Fibroblast of lung (primary cell): ENCODE measurements at regions not wholly inside any gene's neighbourhood (a gene's known extent, or its start where the extent isn't known, plus 50 kb on each side); places are given as distances from the start of the nearest gene placed in this dataset.

Experiments
- DNase-seq, 2 donors: peaks; one replicate each; pipeline versions ENCODE4 v3.0.0 to v3.0.0-alpha.2; 2010; ENCODE audit warnings: low read depth in 2 of 2
- H2AFZ ChIP-seq: 2 replicates; pipeline ENCODE4 v1.5.1; 2012; ENCODE audit warnings: low read length, control low read depth, inconsistent platforms
- H3K27ac ChIP-seq: 2 replicates; pipeline ENCODE4 v1.5.1; 2011; ENCODE audit warnings: low read length, control low read depth; ENCODE audit not compliant: insufficient read depth
- H3K27me3 ChIP-seq: 2 replicates; pipeline ENCODE4 v1.5.1; 2011; ENCODE audit warnings: mild to moderate bottlenecking, low read length; ENCODE audit not compliant: control insufficient read depth, insufficient read depth
- H3K36me3 ChIP-seq: 2 replicates; pipeline ENCODE4 v1.5.1; 2011; ENCODE audit warnings: low read length; ENCODE audit not compliant: control insufficient read depth, insufficient read depth
- H3K4me1 ChIP-seq: 2 replicates; pipeline ENCODE4 v1.5.1; 2011; ENCODE audit warnings: low read length; ENCODE audit not compliant: control insufficient read depth, insufficient read depth; ENCODE audit errors: extremely low read depth
- H3K4me2 ChIP-seq: 2 replicates; pipeline ENCODE4 v1.5.1; 2011; ENCODE audit warnings: low read length, control low read depth; ENCODE audit not compliant: insufficient read depth; ENCODE audit errors: extremely low read depth
- H3K4me3 ChIP-seq, 4 experiments: fragments of 200-600 bp in 1 of 4; sonication (generic) in 1 of 4; replicated peaks in 1 of 4; 2 replicates each; pipeline ENCODE4 v1.5.1; 2011 to 2016; ENCODE audit warnings: low read length in 4 of 4, low read depth in 3 of 4, mild to moderate bottlenecking in 3 of 4, control low read depth in 2 of 4, inconsistent platforms in 1 of 4, mixed read lengths in 1 of 4; ENCODE audit not compliant: insufficient read depth in 1 of 4; ENCODE audit errors: control extremely low read depth in 1 of 4
- H3K79me2 ChIP-seq: 2 replicates; pipeline ENCODE4 v1.5.1; 2012; ENCODE audit warnings: mild to moderate bottlenecking, low read length, inconsistent platforms; ENCODE audit not compliant: control insufficient read depth, insufficient read depth
- H3K9ac ChIP-seq: 2 replicates; pipeline ENCODE4 v1.5.1; 2011; ENCODE audit warnings: mild to moderate bottlenecking, low read length, control low read depth; ENCODE audit not compliant: insufficient read depth
- H3K9me3 ChIP-seq: 2 replicates; pipeline ENCODE4 v1.5.1; 2012; ENCODE audit warnings: low read depth, low read length; ENCODE audit not compliant: control insufficient read depth, insufficient read depth
- H4K20me1 ChIP-seq: 2 replicates; pipeline ENCODE4 v1.5.1; 2011; ENCODE audit warnings: low read length; ENCODE audit not compliant: control insufficient read depth, insufficient read depth; ENCODE audit errors: extremely low read depth
- EZH2 ChIP-seq: IDR thresholded peaks from 2 replicates; pipeline ENCODE4 v1.5.1; 2012; ENCODE audit warnings: low read length, control low read depth, mild to moderate bottlenecking; ENCODE audit errors: missing control alignments
- TF ChIP-seq, protein P1 (sequence below), 2 donors: IDR thresholded peaks in 1 of 2; conservative IDR thresholded peaks in 1 of 2; 1 replicate in 1 of 2; 2 replicates in 1 of 2; pipeline ENCODE4 v1.5.1; 2011 to 2012; ENCODE audit warnings: low read length in 2 of 2, control low read depth in 1 of 2, inconsistent platforms in 1 of 2, low read depth in 1 of 2, mild to moderate bottlenecking in 1 of 2

DNA sequence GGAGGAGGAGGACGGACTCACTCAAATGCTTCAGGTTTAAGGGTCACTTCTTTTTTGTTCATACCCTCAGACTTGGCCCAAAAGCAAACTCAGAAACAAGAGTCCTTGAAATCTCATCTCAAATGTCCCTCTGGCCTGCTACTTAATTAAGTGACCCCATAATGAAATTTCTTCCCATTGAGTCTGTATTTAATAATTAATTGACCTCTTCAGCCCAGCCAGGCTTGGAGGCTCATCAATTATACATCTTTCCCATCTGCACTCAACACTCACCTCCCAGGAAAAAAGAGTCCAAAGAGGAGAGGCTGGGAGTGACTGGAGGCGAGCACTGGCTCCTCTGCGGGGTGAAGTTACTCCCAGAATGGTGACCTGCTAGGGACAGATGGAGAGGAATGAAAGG, 90.5 kb upstream of the EYA2 start:
- Histone ChIP-seq H3K9ac (no peak overlapping the region), H3K9me3 (no peaks in the 10 kb centered on the region), H3K27me3 (no peaks in the 10 kb centered on the region), H3K79me2 (no peaks in the 10 kb centered on the region), H2AFZ (no peak overlapping the region), H4K20me1 (no peaks in the 10 kb centered on the region), H3K36me3 (no peaks in the 10 kb centered on the region), H3K4me1 (no peaks in the 10 kb centered on the region), H3K4me2 (no peak overlapping the region), H3K4me3 (no peak overlapping the region), H3K27ac (no peak overlapping the region)
- TF ChIP-seq EZH2: no peak
- TF ChIP-seq, protein P1, sequence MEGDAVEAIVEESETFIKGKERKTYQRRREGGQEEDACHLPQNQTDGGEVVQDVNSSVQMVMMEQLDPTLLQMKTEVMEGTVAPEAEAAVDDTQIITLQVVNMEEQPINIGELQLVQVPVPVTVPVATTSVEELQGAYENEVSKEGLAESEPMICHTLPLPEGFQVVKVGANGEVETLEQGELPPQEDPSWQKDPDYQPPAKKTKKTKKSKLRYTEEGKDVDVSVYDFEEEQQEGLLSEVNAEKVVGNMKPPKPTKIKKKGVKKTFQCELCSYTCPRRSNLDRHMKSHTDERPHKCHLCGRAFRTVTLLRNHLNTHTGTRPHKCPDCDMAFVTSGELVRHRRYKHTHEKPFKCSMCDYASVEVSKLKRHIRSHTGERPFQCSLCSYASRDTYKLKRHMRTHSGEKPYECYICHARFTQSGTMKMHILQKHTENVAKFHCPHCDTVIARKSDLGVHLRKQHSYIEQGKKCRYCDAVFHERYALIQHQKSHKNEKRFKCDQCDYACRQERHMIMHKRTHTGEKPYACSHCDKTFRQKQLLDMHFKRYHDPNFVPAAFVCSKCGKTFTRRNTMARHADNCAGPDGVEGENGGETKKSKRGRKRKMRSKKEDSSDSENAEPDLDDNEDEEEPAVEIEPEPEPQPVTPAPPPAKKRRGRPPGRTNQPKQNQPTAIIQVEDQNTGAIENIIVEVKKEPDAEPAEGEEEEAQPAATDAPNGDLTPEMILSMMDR (conservative IDR thresholded peaks at IDR 0.05 in 1 of 2, IDR thresholded peaks at IDR 0.05 in 1 of 2; ENCODE audit: low read depth in 1 of 2, low read length in 2 of 2): no peak
- DNase-seq: no peak

DNA sequence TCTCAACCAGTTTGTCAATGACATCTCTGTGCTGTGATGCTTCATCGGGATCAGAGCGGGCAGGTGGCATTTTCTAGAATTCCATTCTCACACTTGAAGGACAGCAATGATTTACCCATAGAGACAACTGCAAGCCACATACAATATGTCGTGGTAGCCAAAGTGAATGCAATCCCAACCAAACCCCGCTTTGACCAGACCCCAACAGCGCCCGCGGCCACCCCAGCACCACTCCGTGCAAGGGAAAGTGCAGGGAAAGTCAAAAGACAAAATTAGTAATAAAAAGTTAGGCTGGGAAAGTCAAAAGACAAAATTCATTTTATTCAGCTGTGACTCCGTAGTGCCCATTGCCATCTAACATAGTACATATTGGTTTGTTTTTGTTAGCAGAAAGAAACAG, 88.8 kb upstream of the EYA2 start:
- H3K27ac ChIP-seq: no peak overlapping the region
- H3K27me3 ChIP-seq: peaks cover 6% of the 10 kb centered on the region
- TF ChIP-seq EZH2: no peak
- TF ChIP-seq, protein P1 (conservative IDR thresholded peaks at IDR 0.05 in 1 of 2, IDR thresholded peaks at IDR 0.05 in 1 of 2; ENCODE audit: low read depth in 1 of 2, low read length in 2 of 2): no peak
- H4K20me1 ChIP-seq: no peaks in the 10 kb centered on the region
- no peak overlapping the region for H3K4me2 ChIP-seq
- no peak overlapping the region for H3K4me3 ChIP-seq
- H3K79me2 ChIP-seq: no peaks in the 10 kb centered on the region
- H3K4me1 ChIP-seq: no peaks in the 10 kb centered on the region
- H3K36me3 ChIP-seq: no peaks in the 10 kb centered on the region
- no peak for DNase-seq
- H2AFZ ChIP-seq: no peak overlapping the region
- no peaks in the 10 kb centered on the region for H3K9me3 ChIP-seq
- no peak overlapping the region for H3K9ac ChIP-seq

DNA sequence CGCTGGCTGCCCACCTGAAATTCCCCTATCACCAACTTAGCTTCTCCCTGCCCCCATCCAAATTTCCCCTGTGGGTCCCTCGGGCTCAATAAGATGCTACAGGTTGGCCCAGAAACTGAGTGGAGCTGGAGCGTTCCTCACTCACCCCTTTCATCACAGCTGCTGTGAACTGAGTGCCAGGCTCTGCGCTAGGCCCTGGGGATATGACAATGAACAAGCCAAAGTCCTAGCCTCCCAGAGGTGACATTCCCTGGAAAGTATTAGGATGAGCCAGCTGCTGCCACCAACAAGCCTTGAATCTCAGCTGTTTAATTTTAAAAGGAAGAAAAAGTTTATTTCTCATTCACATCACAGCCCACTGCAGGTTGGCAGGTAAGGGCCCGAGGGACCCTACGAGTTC, 86.6 kb upstream of the EYA2 start:
- Histone ChIP-seq H3K79me2 (no peaks in the 10 kb centered on the region), H3K9ac (no peak overlapping the region), H3K27ac (no peak overlapping the region), H3K4me2 (no peak overlapping the region), H3K36me3 (no peaks in the 10 kb centered on the region), H4K20me1 (no peaks in the 10 kb centered on the region), H3K27me3 (peaks cover 11% of the 10 kb centered on the region), H3K9me3 (no peaks in the 10 kb centered on the region), H3K4me1 (no peaks in the 10 kb centered on the region), H3K4me3 (no peak overlapping the region), H2AFZ (no peak overlapping the region)
- DNase-seq: no peak
- no peak for TF ChIP-seq EZH2
- TF ChIP-seq, protein P1 (conservative IDR thresholded peaks at IDR 0.05 in 1 of 2, IDR thresholded peaks at IDR 0.05 in 1 of 2; ENCODE audit: low read depth in 1 of 2, low read length in 2 of 2): no peak
